ENCODE measurements at regions not wholly inside any gene's neighbourhood (a gene's known extent, or its start where the extent isn't known, plus 50 kb on each side); places are given as distances from the start of the nearest gene placed in this dataset.

- Histone ChIP-seq H3K4me3 (ENCODE audit: control insufficient read depth in 2 of 3, extremely low read depth in 1 of 3, insufficient read depth in 2 of 3, low read depth in 1 of 3, low read length in 3 of 3) (no peak overlapping the region), H3K4me1 (ENCODE audit: control insufficient read depth, extremely low read depth, insufficient read depth, low read length) (no peaks in the 10 kb centered on the region), H3K4me2 (ENCODE audit: control insufficient read depth, extremely low read depth, insufficient read depth, low read depth, low read length) (no peak overlapping the region), H3K27ac (ENCODE audit: control insufficient read depth, insufficient read depth, low read length) (no peak overlapping the region), H3K36me3 (ENCODE audit: control insufficient read depth in 2 of 2, extremely low read depth in 1 of 2, insufficient read depth in 2 of 2, low read length in 2 of 2) (no peaks in the 10 kb centered on the region), H2AFZ (ENCODE audit: control insufficient read depth, low read length) (no peak overlapping the region), H3K9me1 (ENCODE audit: control insufficient read depth, extremely low read depth, insufficient read depth, low read length) (no peaks in the 10 kb centered on the region), H3K9me3 (ENCODE audit: control insufficient read depth, low read depth, low read length) (no peaks in the 10 kb centered on the region), H3K9ac (ENCODE audit: control insufficient read depth, extremely low read depth, insufficient read depth, low read length) (no peak overlapping the region), H3K27me3 (ENCODE audit: control insufficient read depth, extremely low read depth, insufficient read depth, low read length) (no peaks in the 10 kb centered on the region), H3K79me2 (ENCODE audit: control insufficient read depth, insufficient read depth, low read length) (no peaks in the 10 kb centered on the region), H4K20me1 (ENCODE audit: control insufficient read depth, extremely low read depth, insufficient read depth, low read length) (no peaks in the 10 kb centered on the region)
- FAIRE-seq = no peak
- no peak for DNase-seq (ENCODE audit: low read depth, low spot score)
- dilution Hi-C loops (cut with MboI; ENCODE audit: extremely low pct_ligation_motif_present, low sequenced_read_pairs) = loop anchor here (25.0 kb wide), 1 partner anchor 136 kb away; no protein-coding TSS in a partner anchor
- TF ChIP-seq CTCF (optimal IDR thresholded peaks at IDR 0.05 in 1 of 3, IDR thresholded peaks at IDR 0.05 in 1 of 3, conservative IDR thresholded peaks at IDR 0.05 in 1 of 3; ENCODE audit: extremely low read depth in 1 of 3, insufficient read depth in 2 of 3, low read length in 3 of 3) (no peak), EZH2 (IDR thresholded peaks at IDR 0.05; ENCODE audit: low read length) (no peak)
These were observed 108.4 kb upstream of the TUSC7 start for GRCh38 chr3:116601206-116601605.

GRCh38 chr3:116607205-116607604 is 102.4 kb upstream of the TUSC7 start:
- no peaks in the 10 kb centered on the region for H3K36me3 ChIP-seq (ENCODE audit: control insufficient read depth in 2 of 2, extremely low read depth in 1 of 2, insufficient read depth in 2 of 2, low read length in 2 of 2)
- no peaks in the 10 kb centered on the region for H3K79me2 ChIP-seq (ENCODE audit: control insufficient read depth, insufficient read depth, low read length)
- no peaks in the 10 kb centered on the region for H3K4me1 ChIP-seq (ENCODE audit: control insufficient read depth, extremely low read depth, insufficient read depth, low read length)
- no peak overlapping the region for H3K9ac ChIP-seq (ENCODE audit: control insufficient read depth, extremely low read depth, insufficient read depth, low read length)
- no peaks in the 10 kb centered on the region for H4K20me1 ChIP-seq (ENCODE audit: control insufficient read depth, extremely low read depth, insufficient read depth, low read length)
- H3K27ac ChIP-seq (ENCODE audit: control insufficient read depth, insufficient read depth, low read length) = no peak overlapping the region
- no peaks in the 10 kb centered on the region for H3K27me3 ChIP-seq (ENCODE audit: control insufficient read depth, extremely low read depth, insufficient read depth, low read length)
- no peak overlapping the region for H3K4me3 ChIP-seq (ENCODE audit: control insufficient read depth in 2 of 3, extremely low read depth in 1 of 3, insufficient read depth in 2 of 3, low read depth in 1 of 3, low read length in 3 of 3)
- H3K9me3 ChIP-seq (ENCODE audit: control insufficient read depth, low read depth, low read length) = no peaks in the 10 kb centered on the region
- DNase-seq (ENCODE audit: low read depth, low spot score) (no peak), FAIRE-seq (no peak)
- no peak overlapping the region for H2AFZ ChIP-seq (ENCODE audit: control insufficient read depth, low read length)
- H3K9me1 ChIP-seq (ENCODE audit: control insufficient read depth, extremely low read depth, insufficient read depth, low read length) = no peaks in the 10 kb centered on the region
- dilution Hi-C loops (cut with MboI; ENCODE audit: extremely low pct_ligation_motif_present, low sequenced_read_pairs) = loop anchor here (25.0 kb wide), 1 partner anchor 130 kb away; no protein-coding TSS in a partner anchor
- no peak overlapping the region for H3K4me2 ChIP-seq (ENCODE audit: control insufficient read depth, extremely low read depth, insufficient read depth, low read depth, low read length)
- TF ChIP-seq EZH2 (IDR thresholded peaks at IDR 0.05; ENCODE audit: low read length) = no peak
- no peak for TF ChIP-seq CTCF (optimal IDR thresholded peaks at IDR 0.05 in 1 of 3, IDR thresholded peaks at IDR 0.05 in 1 of 3, conservative IDR thresholded peaks at IDR 0.05 in 1 of 3; ENCODE audit: extremely low read depth in 1 of 3, insufficient read depth in 2 of 3, low read length in 3 of 3)
